ENCODE measurements at regions not wholly inside any gene's neighbourhood (a gene's known extent, or its start where the extent isn't known, plus 50 kb on each side); places are given as distances from the start of the nearest gene placed in this dataset.

DNA sequence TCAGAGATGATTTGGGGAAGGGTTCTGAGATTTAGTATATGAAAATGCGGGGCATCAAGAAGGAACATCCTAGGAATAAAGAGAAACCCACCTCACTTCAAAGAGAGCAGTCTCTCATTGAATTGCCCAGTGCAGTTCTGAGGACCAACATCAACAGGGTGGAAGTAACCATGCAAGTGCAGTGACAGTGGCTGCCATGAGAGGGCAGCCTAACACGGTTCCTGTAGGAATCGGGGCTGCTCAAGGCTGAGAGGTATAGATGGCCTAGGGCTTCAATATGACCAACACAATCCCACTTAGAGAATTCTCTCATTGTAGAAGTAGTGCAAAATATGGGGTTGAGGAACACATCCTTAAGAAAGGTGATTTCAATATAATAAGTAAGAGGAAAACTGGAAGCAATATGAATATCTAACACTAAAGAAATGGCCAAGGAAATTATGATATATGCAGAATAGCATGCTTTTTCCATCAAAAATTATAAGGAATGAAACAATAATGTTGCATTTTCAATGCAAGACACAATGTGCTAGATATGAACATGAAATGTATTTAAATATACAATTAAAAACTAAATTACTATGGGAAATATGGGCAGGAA lies 51.1 kb upstream of the ARRDC4 start:
- DNase-seq, result peak; percentile 49 to 61

All from activated CD4-positive, alpha-beta T cell treated with anti-CD3 and anti-CD28 coated beads, Interleukin-2, amount 50 U/mL, for 48 hours (primary cell).